GM12873 (cell line): ENCODE measurements at regions not wholly inside any gene's neighbourhood (a gene's known extent, or its start where the extent isn't known, plus 50 kb on each side); places are given as distances from the start of the nearest gene placed in this dataset.

ENCODE experiments used
- TF ChIP-seq, protein P1 (sequence below): IDR thresholded peaks from 2 replicates; pipeline ENCODE4 v1.5.1; 2012; ENCODE audit warnings: low read depth, mild to moderate bottlenecking, moderate library complexity, low read length, control low read depth; ENCODE audit not compliant: insufficient read depth; ENCODE audit errors: missing control alignments

GRCh38 chr3:144109944-144110343, 138.3 kb downstream of the DIPK2A start:
- TF ChIP-seq, protein P1, sequence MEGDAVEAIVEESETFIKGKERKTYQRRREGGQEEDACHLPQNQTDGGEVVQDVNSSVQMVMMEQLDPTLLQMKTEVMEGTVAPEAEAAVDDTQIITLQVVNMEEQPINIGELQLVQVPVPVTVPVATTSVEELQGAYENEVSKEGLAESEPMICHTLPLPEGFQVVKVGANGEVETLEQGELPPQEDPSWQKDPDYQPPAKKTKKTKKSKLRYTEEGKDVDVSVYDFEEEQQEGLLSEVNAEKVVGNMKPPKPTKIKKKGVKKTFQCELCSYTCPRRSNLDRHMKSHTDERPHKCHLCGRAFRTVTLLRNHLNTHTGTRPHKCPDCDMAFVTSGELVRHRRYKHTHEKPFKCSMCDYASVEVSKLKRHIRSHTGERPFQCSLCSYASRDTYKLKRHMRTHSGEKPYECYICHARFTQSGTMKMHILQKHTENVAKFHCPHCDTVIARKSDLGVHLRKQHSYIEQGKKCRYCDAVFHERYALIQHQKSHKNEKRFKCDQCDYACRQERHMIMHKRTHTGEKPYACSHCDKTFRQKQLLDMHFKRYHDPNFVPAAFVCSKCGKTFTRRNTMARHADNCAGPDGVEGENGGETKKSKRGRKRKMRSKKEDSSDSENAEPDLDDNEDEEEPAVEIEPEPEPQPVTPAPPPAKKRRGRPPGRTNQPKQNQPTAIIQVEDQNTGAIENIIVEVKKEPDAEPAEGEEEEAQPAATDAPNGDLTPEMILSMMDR: no peak

DNA sequence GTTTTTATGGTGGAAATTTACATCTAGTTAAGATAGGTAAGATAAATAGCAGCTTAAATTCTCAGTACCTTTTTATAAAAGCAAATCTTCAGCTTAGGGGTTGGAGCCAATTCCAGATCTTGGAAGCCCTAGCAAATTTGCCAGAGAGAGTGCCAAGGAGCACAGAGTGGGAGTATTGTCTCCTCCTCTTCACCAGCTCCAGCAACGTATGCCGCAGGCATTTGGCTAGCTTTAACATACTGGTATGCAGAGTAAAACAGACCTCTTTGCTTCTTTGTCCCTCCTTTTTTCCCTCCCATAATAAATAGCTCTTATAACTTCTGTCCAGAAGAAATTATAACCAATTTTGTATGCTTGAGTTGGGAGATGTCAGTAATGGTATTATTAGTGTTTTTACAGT, 140.4 kb downstream of the DIPK2A start:
- TF ChIP-seq, protein P1: no peak

DNA sequence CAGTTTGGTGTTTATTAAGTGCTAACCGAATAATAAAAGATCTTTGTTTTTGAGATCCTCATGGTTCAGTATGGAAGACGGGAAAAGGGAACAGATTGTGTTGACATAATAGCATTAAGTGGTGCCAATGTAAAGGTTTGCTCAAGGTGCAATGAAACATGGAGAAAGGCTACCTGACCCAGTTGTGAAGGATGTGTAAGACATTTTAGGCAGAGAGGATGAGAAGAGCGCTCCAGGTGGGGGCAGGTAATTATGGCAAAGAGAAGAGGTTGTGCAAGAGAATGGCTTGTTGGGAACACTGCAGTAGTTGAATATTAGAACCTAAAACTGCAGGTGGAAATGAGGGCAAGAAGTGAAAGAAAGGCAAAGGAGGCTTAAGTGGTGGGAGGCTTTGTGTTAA, 140.8 kb downstream of the DIPK2A start:
- TF ChIP-seq, protein P1: no peak

DNA sequence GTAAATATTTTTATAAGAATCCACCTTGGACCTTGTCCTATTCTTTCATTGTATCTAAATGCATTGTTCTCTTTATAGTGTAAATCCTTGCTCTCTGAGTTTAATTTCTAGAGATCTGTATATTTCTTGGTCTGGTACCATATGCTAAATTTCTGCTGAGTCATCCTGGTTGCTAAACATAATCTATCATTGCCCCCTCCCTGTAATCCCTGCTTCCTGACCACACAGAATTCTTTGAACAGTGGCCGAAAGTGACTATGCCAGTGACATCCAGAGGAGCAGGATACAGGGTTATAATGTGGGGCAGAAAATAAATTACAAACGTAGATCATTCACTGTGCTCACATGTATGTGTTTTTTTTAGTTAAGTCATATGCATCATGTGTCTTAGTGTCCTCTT, 143.1 kb downstream of the DIPK2A start:
- TF ChIP-seq, protein P1: no peak

GRCh38 chr3:144119633-144120032, 148.0 kb downstream of the DIPK2A start:
- TF ChIP-seq, protein P1: no peak

DNA sequence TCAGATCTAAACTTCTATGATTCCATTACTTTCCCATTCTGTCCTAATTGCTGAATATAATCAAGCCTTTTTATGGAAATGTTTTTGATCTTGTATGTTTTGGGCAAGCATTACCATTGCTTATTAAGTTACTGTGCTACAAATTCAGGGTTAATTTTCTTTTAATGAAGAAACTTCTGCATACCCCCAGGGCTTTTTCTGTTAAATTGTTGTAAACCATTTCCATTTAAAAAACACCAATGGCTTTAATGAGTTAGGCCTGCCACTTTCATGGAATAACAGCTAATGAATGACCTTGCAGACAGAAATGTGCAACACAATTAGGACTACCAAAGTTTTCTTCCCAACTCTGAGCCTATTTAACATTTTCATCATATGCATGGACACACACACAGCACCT, 150.0 kb downstream of the DIPK2A start:
- TF ChIP-seq, protein P1: no peak

GRCh38 chr3:144127014-144127413, 155.4 kb downstream of the DIPK2A start:
- TF ChIP-seq, protein P1: no peak

DNA sequence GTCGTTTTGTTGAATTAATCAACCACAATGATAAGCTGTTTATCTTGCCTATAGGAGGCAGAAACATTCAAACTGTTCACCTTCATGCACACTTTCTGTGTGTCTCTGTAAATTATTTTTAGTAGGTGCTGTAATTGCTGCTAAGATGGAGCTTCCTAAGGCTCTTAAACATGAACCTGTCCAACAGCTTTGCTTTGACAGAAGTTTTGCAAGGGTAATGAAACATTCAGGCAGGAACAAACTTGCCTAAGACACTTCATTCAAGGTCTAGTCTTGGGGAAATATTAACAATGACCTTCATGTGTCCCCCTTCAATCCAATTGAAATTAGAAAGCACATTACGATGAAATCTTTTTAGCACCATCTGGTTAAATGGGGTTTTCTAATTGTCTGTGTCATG, 156.1 kb downstream of the DIPK2A start:
- TF ChIP-seq, protein P1: no peak
